NB4 (cell line): ENCODE measurements at regions not wholly inside any gene's neighbourhood (a gene's known extent, or its start where the extent isn't known, plus 50 kb on each side); places are given as distances from the start of the nearest gene placed in this dataset.

ENCODE experiments used
- DNase-seq: peaks from one replicate; pipeline ENCODE4 v3.0.0; 2010; ENCODE audit warnings: low read depth
- H3K4me3 ChIP-seq: one replicate; pipeline ENCODE4 v1.5.1; 2011; ENCODE audit warnings: mild to moderate bottlenecking, low read depth, low read length, moderate library complexity
- MYC ChIP-seq: IDR thresholded peaks from 2 replicates; pipeline ENCODE4 v1.6.1; 2011; ENCODE audit warnings: low read depth, low read length
- POLR2A ChIP-seq: IDR thresholded peaks from 2 replicates; pipeline ENCODE4 v1.6.1; 2011; ENCODE audit warnings: mild to moderate bottlenecking; ENCODE audit not compliant: insufficient read length; ENCODE audit errors: extremely low read depth
- TF ChIP-seq, protein P1 (sequence below): IDR thresholded peaks from one replicate; pipeline ENCODE4 v1.5.1; 2012; ENCODE audit warnings: low read depth, low read length
- TF ChIP-seq, protein P2 (sequence below): IDR thresholded peaks from 2 replicates; pipeline ENCODE4 v1.6.1; 2011; ENCODE audit warnings: low read depth, low read length

DNA sequence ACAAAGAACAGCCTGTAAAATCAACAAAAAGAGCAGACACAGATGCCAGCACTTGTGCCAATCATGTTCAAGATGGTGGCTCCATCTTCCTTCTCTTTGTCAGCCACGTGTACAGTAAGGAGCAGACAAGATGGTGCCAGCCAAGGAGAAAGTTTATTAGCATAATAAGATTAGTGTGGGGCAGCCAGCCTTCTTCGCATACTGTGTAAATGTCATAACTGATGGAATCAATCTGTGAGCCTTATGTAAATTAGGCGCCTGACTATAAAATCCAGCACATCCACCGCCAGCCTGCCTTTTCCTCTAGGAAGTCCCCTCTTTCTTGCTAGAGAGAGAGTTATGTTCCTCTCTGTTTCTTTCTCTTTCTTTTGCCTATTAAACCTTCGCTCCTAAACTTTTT lies 99.7 kb upstream of the RALGAPA2 start:
- H3K4me3 ChIP-seq, result no peak overlapping the region
- no peak for DNase-seq
- TF ChIP-seq, protein P1, sequence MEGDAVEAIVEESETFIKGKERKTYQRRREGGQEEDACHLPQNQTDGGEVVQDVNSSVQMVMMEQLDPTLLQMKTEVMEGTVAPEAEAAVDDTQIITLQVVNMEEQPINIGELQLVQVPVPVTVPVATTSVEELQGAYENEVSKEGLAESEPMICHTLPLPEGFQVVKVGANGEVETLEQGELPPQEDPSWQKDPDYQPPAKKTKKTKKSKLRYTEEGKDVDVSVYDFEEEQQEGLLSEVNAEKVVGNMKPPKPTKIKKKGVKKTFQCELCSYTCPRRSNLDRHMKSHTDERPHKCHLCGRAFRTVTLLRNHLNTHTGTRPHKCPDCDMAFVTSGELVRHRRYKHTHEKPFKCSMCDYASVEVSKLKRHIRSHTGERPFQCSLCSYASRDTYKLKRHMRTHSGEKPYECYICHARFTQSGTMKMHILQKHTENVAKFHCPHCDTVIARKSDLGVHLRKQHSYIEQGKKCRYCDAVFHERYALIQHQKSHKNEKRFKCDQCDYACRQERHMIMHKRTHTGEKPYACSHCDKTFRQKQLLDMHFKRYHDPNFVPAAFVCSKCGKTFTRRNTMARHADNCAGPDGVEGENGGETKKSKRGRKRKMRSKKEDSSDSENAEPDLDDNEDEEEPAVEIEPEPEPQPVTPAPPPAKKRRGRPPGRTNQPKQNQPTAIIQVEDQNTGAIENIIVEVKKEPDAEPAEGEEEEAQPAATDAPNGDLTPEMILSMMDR, result no peak
- TF ChIP-seq, protein P2, sequence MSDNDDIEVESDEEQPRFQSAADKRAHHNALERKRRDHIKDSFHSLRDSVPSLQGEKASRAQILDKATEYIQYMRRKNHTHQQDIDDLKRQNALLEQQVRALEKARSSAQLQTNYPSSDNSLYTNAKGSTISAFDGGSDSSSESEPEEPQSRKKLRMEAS, result no peak
- no peak for TF ChIP-seq MYC
- TF ChIP-seq POLR2A, result no peak

DNA sequence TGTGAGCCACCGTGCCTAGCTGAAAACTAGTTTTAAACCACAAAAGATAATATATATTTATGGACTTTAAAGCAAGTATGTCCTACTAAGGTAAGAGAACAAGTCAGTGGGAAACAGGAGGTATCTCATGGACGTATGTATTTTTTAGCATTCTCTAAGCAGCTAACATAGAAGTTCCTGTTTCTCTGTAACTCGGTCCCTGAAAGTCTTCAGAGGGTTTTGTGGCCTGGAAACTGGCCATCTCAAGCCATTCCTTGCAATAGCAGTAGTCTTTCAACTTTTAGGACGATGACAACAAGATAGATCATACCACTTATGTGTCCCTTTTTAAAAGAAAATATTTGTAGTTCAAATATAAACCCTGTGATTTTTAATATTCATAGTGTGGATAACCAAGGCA lies 95.6 kb upstream of the RALGAPA2 start:
- DNase-seq, result no peak
- TF ChIP-seq, protein P1, result no peak
- TF ChIP-seq POLR2A, result no peak
- TF ChIP-seq, protein P2, result no peak
- no peak for TF ChIP-seq MYC
- no peak overlapping the region for H3K4me3 ChIP-seq

DNA sequence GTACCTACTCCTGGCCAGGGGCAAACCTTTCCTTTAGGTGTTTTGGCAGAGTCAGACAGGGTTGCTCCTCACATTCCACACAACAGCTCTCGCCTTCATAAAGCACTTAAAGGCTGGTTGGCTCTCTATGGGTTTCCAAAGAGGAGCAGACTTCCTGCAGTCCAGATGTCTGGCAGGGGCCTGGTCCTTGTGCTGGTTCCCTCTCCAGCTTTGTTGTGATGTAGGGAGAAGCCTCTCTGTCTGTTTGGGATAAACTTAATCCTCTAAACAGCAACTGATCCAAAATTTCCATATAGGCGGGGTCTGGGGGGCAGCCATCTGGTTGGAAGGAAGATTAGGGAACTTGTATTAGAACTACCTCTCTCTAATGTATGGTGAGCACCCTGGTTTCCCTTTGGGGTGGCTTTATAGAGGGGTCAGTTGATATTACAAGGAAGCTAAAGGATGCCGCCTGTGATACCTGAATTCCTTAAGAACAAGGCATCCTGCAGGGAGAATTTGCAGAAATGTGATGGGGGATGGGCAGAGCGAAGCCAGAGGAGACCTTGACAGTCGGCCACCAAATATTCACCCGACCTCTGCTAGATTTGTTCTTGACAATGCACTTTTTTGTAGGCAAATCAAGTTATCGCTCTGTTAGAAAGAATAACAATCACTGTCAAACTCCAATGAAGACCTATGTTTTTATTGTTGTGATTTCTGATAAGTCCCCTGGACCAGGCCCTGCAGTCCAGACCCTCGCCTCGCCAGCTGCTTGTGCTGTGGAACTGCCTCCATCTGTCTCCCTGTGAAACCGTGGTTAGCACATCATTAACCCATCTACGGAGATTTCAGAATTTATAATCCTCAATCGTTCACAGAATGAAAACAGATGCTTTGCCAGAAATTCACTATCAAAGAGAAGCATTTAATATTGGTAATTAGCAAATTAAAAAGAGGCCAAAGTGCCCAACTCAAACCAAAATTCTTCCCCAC lies 94.0 kb upstream of the RALGAPA2 start:
- no peak for TF ChIP-seq MYC
- TF ChIP-seq POLR2A, result no peak
- TF ChIP-seq, protein P2, result no peak
- TF ChIP-seq, protein P1, result no peak
- no peak overlapping the region for H3K4me3 ChIP-seq
- DNase-seq, result no peak

DNA sequence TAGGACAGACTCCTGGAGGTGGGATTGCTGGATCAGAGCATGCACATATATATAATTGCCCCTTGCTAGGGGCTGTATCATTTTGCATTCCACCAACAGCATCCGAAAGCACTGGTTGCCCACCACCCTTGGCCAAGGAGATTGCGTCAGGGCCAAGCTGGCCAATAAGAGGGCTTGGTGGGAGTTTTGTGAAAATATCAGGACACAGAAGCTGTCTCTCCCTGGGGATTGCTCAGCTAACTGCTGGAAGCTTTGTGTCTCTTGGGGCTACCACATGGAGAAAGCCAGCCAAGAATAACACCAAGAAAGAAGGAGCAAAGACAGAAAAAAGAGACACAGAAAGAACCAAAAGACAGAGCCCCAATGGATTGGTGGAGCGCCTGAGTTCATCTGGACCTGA lies 90.6 kb upstream of the RALGAPA2 start:
- TF ChIP-seq, protein P2, result no peak
- TF ChIP-seq POLR2A (no peak), MYC (no peak)
- TF ChIP-seq, protein P1, result no peak
- H3K4me3 ChIP-seq, result no peak overlapping the region
- DNase-seq, result peak; percentile 73

DNA sequence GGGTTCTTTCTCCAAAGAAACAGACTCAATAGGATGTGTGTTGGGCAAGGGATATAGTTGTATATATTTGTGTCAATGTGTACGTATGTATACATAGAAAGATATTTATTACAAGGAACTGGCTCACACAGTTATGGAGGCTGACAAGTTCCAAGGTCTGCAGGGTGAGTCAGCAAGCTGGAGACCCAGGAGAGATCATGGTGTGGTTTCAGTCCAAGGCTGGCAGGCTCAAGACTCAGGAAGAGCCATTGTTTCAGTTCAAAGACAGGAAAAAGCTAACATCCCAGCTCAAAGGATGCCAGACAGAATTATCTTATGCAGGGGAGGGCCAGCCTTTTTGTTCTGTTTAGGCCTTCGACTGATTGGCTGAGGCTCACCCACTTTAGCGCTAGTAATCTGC lies 89.9 kb upstream of the RALGAPA2 start:
- TF ChIP-seq POLR2A (no peak), MYC (no peak)
- TF ChIP-seq, protein P2, result no peak
- TF ChIP-seq, protein P1, result no peak
- peak; percentile 71 for DNase-seq
- H3K4me3 ChIP-seq, result no peak overlapping the region
